A673 (cell line): ENCODE measurements at regions not wholly inside any gene's neighbourhood (a gene's known extent, or its start where the extent isn't known, plus 50 kb on each side); places are given as distances from the start of the nearest gene placed in this dataset.

Experiments
- BruUV-seq: library from RNA; stranded (reverse); fragments of 400-500 nt; replicated peaks from 2 replicates; lab custom pipeline; 2021; lab: Mats Ljungman, UMichigan
- CTCF ChIA-PET: fragments of 300-600 bp; sonication (Branson Sonifier 250); formaldehyde crosslinking; loops from one replicate; lab custom pipeline; 2022; ENCODE audit warnings: antibody characterized with exemption; lab: Charles Lee
- POLR2A ChIA-PET: fragments of 300-600 bp; sonication (Branson Sonifier 250); formaldehyde crosslinking; loops from one replicate; lab custom pipeline; 2022; ENCODE audit warnings: antibody characterized with exemption; ENCODE audit not compliant: low non-redundant PET; lab: Charles Lee
- DNase-seq: peaks from one replicate; pipeline ENCODE4 v3.0.0-alpha.2; 2015; ENCODE audit warnings: low spot score
- H3K27ac ChIP-seq: fragments of 200-600 bp; sonication (generic); 2 replicates; pipeline ENCODE4 v1.5.1; 2016; ENCODE audit warnings: mixed run types, low read depth, mild to moderate bottlenecking, mixed read lengths, antibody characterized with exemption, low read length; ENCODE audit not compliant: poor library complexity, severe bottlenecking
- H3K27me3 ChIP-seq: fragments of 200-600 bp; sonication (generic); replicated peaks from 2 replicates; pipeline ENCODE4 v1.6.1; 2017; ENCODE audit warnings: mixed run types, low read depth, mild to moderate bottlenecking, mixed read lengths, antibody characterized with exemption, low read length; ENCODE audit not compliant: insufficient read depth, poor library complexity
- H3K36me3 ChIP-seq: fragments of 200-600 bp; sonication (generic); 2 replicates; pipeline ENCODE4 v1.6.1; 2016; ENCODE audit warnings: mixed run types, mild to moderate bottlenecking, mixed read lengths, antibody characterized with exemption, low read length; ENCODE audit not compliant: insufficient read depth, poor library complexity, severe bottlenecking
- H3K4me1 ChIP-seq: fragments of 200-600 bp; sonication (generic); 2 replicates; pipeline ENCODE4 v1.6.1; 2017; ENCODE audit warnings: mixed run types, mild to moderate bottlenecking, mixed read lengths, antibody characterized with exemption, low read length; ENCODE audit not compliant: insufficient read depth, poor library complexity, severe bottlenecking
- H3K4me3 ChIP-seq: fragments of 200-600 bp; sonication (generic); 2 replicates; pipeline ENCODE4 v1.5.1; 2016; ENCODE audit warnings: low read depth, mixed run types, mild to moderate bottlenecking, mixed read lengths, low read length; ENCODE audit not compliant: poor library complexity, severe bottlenecking
- H3K9me3 ChIP-seq: fragments of 200-600 bp; sonication (generic); 2 replicates; pipeline ENCODE4 v1.6.1; 2016; ENCODE audit warnings: mixed run types, low read depth, mild to moderate bottlenecking, mixed read lengths, antibody characterized with exemption, low read length; ENCODE audit not compliant: poor library complexity, severe bottlenecking
- CTCF ChIP-seq: fragments of 300-800, 200-600 bp; sonication (generic); conservative IDR thresholded peaks from 2 replicates; pipeline ENCODE4 v1.5.1; 2017; ENCODE audit warnings: low read depth, mild to moderate bottlenecking, antibody characterized with exemption, low read length, moderate library complexity, mixed read lengths
- EZH2 ChIP-seq: fragments of 200-600 bp; sonication (generic); IDR thresholded peaks from 2 replicates; pipeline ENCODE4 v1.6.1; 2017; ENCODE audit warnings: borderline replicate concordance, low read depth, mild to moderate bottlenecking, mixed read lengths, antibody characterized with exemption, low read length; ENCODE audit not compliant: poor library complexity, severe bottlenecking
- intact Hi-C: fragments of 100-400 bp; cut with micrococcal nuclease; formaldehyde crosslinking; loops from one replicate; pipeline ENCODE4 v1.10.0; 2022; ENCODE audit not compliant: unreplicated experiment

GRCh38 chr2:220743203-220743602 lies 828.9 kb downstream of the EPHA4 start:
- no peaks in the 10 kb centered on the region for H3K4me1 ChIP-seq
- TF ChIP-seq CTCF (no peak), EZH2 (no peak)
- no peaks in the 10 kb centered on the region for H3K36me3 ChIP-seq
- POLR2A ChIA-PET, result no interaction called here
- no peak for DNase-seq
- no peaks in the 10 kb centered on the region for H3K27me3 ChIP-seq
- CTCF ChIA-PET, result no interaction called here
- BruUV-seq, result no TSS peak
- H3K9me3 ChIP-seq, result peaks cover 3% of the 10 kb centered on the region
- intact Hi-C loops, result no loop called here
- H3K27ac ChIP-seq, result no peak overlapping the region
- H3K4me3 ChIP-seq, result no peak overlapping the region

GRCh38 chr2:220744861-220745260 lies 827.2 kb downstream of the EPHA4 start:
- intact Hi-C loops, result no loop called here
- Histone ChIP-seq H3K36me3 (no peaks in the 10 kb centered on the region), H3K27me3 (no peaks in the 10 kb centered on the region), H3K4me3 (no peak overlapping the region), H3K4me1 (no peaks in the 10 kb centered on the region), H3K9me3 (no peaks in the 10 kb centered on the region), H3K27ac (no peak overlapping the region)
- POLR2A ChIA-PET, result no interaction called here
- BruUV-seq, result no TSS peak
- TF ChIP-seq CTCF (no peak), EZH2 (no peak)
- CTCF ChIA-PET, result no interaction called here
- no peak for DNase-seq

GRCh38 chr2:220745682-220746081 lies 826.4 kb downstream of the EPHA4 start:
- no peak overlapping the region for H3K27ac ChIP-seq
- ChIA-PET CTCF (no interaction called here), POLR2A (no interaction called here)
- intact Hi-C loops, result no loop called here
- no peaks in the 10 kb centered on the region for H3K36me3 ChIP-seq
- TF ChIP-seq CTCF (no peak), EZH2 (no peak)
- H3K27me3 ChIP-seq, result no peaks in the 10 kb centered on the region
- no TSS peak for BruUV-seq
- no peaks in the 10 kb centered on the region for H3K9me3 ChIP-seq
- no peaks in the 10 kb centered on the region for H3K4me1 ChIP-seq
- no peak for DNase-seq
- no peak overlapping the region for H3K4me3 ChIP-seq
